ENCODE measurements at regions not wholly inside any gene's neighbourhood (a gene's known extent, or its start where the extent isn't known, plus 50 kb on each side); places are given as distances from the start of the nearest gene placed in this dataset.
"Not testable (repeated sequence)": the region's sequence is repeated elsewhere in the genome, so short reads cannot be mapped to it uniquely, and the experiment has no call there.

GRCh38 chr11:98733378-98733777, 287.4 kb upstream of the CNTN5 start:
- not testable (repeated sequence) for TF ChIP-seq CTCF (IDR thresholded peaks at IDR 0.05; ENCODE audit: insufficient read depth, low read length, poor library complexity, severe bottlenecking); EZH2phosphoT487 (conservative IDR thresholded peaks at IDR 0.05; ENCODE audit: low read length)
